ENCODE measurements at regions not wholly inside any gene's neighbourhood (a gene's known extent, or its start where the extent isn't known, plus 50 kb on each side); places are given as distances from the start of the nearest gene placed in this dataset.

DNA sequence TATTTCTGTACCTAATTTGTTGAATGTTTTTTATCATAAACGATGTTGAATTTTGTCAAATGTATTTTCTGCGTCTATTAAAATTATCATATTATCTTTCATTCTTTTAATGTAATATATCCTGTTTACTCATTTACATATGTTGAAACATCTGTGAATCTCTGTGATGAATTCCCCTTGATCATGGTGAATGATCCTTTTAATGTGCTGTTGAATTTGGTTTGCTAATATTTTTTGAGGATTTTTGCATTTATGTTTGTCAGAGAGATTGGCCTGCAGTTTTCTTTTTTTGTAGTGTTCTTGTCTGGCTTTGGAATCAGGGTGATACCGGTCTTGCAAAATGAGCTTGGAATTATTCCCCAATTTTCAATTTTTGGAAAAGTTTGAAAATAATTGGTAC lies 569.3 kb upstream of the CCDC179 start:
- Histone ChIP-seq H3K4me2 (ENCODE audit: low read length) (no peak overlapping the region), H3K4me3 (ENCODE audit: low read length) (no peak overlapping the region), H3K9me3 (ENCODE audit: insufficient read depth, low read length) (no peaks in the 10 kb centered on the region), H3K27ac (ENCODE audit: low read length) (no peak overlapping the region), H4K20me1 (ENCODE audit: insufficient read depth, low read length) (no peaks in the 10 kb centered on the region), H2AFZ (ENCODE audit: low read depth, low read length) (no peak overlapping the region), H3K36me3 (replicated peaks; ENCODE audit: low read depth, low read length) (no peaks in the 10 kb centered on the region), H3K9ac (ENCODE audit: low read length) (no peak overlapping the region), H3K79me2 (ENCODE audit: low read length) (no peaks in the 10 kb centered on the region), H3K4me1 (ENCODE audit: low read length) (no peaks in the 10 kb centered on the region), H3K27me3 (ENCODE audit: low read depth, low read length) (no peaks in the 10 kb centered on the region)
- TF ChIP-seq, protein P1, sequence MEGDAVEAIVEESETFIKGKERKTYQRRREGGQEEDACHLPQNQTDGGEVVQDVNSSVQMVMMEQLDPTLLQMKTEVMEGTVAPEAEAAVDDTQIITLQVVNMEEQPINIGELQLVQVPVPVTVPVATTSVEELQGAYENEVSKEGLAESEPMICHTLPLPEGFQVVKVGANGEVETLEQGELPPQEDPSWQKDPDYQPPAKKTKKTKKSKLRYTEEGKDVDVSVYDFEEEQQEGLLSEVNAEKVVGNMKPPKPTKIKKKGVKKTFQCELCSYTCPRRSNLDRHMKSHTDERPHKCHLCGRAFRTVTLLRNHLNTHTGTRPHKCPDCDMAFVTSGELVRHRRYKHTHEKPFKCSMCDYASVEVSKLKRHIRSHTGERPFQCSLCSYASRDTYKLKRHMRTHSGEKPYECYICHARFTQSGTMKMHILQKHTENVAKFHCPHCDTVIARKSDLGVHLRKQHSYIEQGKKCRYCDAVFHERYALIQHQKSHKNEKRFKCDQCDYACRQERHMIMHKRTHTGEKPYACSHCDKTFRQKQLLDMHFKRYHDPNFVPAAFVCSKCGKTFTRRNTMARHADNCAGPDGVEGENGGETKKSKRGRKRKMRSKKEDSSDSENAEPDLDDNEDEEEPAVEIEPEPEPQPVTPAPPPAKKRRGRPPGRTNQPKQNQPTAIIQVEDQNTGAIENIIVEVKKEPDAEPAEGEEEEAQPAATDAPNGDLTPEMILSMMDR (IDR thresholded peaks at IDR 0.05; ENCODE audit: low read depth, low read length) = no peak
- TF ChIP-seq EZH2phosphoT487 (IDR thresholded peaks at IDR 0.05; ENCODE audit: low read depth) = no peak

DNA sequence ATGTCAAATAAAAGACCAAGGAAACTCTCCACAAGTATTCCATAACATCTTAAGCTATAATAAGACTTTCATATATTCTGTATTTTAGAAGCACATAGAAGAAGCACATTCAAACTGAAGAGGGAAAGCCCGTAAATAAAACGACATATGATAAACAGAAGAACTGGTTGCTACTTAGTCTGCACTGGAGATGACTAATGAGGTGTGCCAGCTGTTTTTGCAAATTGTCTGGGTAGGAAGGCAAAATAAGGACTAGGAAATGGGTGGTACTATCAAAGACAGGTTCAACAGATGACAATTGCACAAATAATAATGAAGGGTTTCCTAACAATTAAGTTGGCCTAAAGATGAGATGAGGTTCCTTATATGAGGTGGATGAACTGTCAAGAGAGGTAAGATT lies 593.2 kb upstream of the CCDC179 start:
- Histone ChIP-seq H3K4me3 (ENCODE audit: low read length) (no peak overlapping the region), H3K27ac (ENCODE audit: low read length) (no peak overlapping the region), H4K20me1 (ENCODE audit: insufficient read depth, low read length) (no peaks in the 10 kb centered on the region), H3K4me2 (ENCODE audit: low read length) (no peak overlapping the region), H3K27me3 (ENCODE audit: low read depth, low read length) (no peaks in the 10 kb centered on the region), H3K9ac (ENCODE audit: low read length) (no peak overlapping the region), H3K79me2 (ENCODE audit: low read length) (no peaks in the 10 kb centered on the region), H3K4me1 (ENCODE audit: low read length) (no peaks in the 10 kb centered on the region), H2AFZ (ENCODE audit: low read depth, low read length) (no peak overlapping the region), H3K36me3 (replicated peaks; ENCODE audit: low read depth, low read length) (no peaks in the 10 kb centered on the region), H3K9me3 (ENCODE audit: insufficient read depth, low read length) (no peaks in the 10 kb centered on the region)
- TF ChIP-seq, protein P1 (IDR thresholded peaks at IDR 0.05; ENCODE audit: low read depth, low read length) = no peak
- TF ChIP-seq EZH2phosphoT487 (IDR thresholded peaks at IDR 0.05; ENCODE audit: low read depth) = no peak

DNA sequence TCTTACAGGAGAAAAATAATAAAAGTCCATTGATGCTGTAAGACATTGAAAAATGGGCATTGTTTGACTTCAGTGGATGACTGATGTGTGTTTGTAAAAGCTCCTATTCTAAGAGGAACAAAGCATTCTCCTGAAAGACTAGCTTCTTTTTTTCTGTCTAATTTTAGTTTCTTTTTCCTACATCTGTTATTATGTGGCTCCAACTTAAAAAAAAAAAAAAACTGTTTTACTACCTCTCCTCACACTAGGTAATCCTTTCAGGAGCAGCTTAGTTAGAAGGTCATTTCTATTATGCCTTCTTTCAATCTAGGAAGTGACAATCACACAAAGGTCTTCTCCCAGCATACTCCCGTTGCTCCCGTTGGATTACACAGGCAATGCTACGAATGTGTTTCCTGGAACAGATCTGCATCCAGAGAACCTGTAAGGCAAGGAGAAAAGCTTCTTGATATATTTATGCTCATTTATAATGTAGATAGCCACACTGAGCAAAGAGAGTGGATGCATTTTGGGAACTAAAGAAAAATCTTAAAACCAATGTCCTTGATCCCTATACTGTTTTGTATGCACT lies 595.1 kb upstream of the CCDC179 start:
- no peak overlapping the region for H3K4me3 ChIP-seq (ENCODE audit: low read length)
- no peak for TF ChIP-seq EZH2phosphoT487 (IDR thresholded peaks at IDR 0.05; ENCODE audit: low read depth)
- TF ChIP-seq, protein P1 (IDR thresholded peaks at IDR 0.05; ENCODE audit: low read depth, low read length) = no peak
- H3K4me2 ChIP-seq (ENCODE audit: low read length) = peak overlapping the region; percentile 24; the same call in 1 of the 2 replicates
- no peak overlapping the region; the same call in 1 of the 2 replicates for H2AFZ ChIP-seq (ENCODE audit: low read depth, low read length)
- no peaks in the 10 kb centered on the region for H3K9me3 ChIP-seq (ENCODE audit: insufficient read depth, low read length)
- H3K27ac ChIP-seq (ENCODE audit: low read length) = no peak overlapping the region
- H3K36me3 ChIP-seq (replicated peaks; ENCODE audit: low read depth, low read length) = no peaks in the 10 kb centered on the region
- H3K9ac ChIP-seq (ENCODE audit: low read length) = no peak overlapping the region
- H3K4me1 ChIP-seq (ENCODE audit: low read length) = no peaks in the 10 kb centered on the region
- H3K27me3 ChIP-seq (ENCODE audit: low read depth, low read length) = no peaks in the 10 kb centered on the region
- no peaks in the 10 kb centered on the region for H4K20me1 ChIP-seq (ENCODE audit: insufficient read depth, low read length)
- H3K79me2 ChIP-seq (ENCODE audit: low read length) = no peaks in the 10 kb centered on the region

DNA sequence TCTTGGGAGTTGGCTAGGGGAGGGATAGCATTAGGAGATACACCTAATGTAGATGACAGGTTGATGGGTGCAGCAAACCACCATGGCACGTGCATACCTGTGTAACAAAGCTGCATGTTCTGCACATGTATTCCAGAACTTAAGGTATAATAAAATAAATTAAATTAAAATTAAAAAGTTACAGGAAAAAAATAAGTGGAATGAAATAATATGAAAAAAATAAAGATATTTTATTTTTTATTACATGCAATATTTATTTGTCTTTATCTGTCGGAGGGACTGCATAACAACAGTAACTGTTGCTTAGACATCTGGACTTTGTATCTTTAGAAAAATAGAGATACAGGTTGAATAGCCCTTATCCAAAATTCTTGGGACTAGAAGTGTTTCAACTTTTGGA lies 597.4 kb upstream of the CCDC179 start:
- Histone ChIP-seq H3K79me2 (ENCODE audit: low read length) (no peaks in the 10 kb centered on the region), H3K36me3 (replicated peaks; ENCODE audit: low read depth, low read length) (no peaks in the 10 kb centered on the region), H4K20me1 (ENCODE audit: insufficient read depth, low read length) (no peaks in the 10 kb centered on the region), H3K27me3 (ENCODE audit: low read depth, low read length) (no peaks in the 10 kb centered on the region), H3K9ac (ENCODE audit: low read length) (no peak overlapping the region), H3K4me2 (ENCODE audit: low read length) (no peak overlapping the region), H3K27ac (ENCODE audit: low read length) (no peak overlapping the region), H3K4me1 (ENCODE audit: low read length) (no peaks in the 10 kb centered on the region), H2AFZ (ENCODE audit: low read depth, low read length) (no peak overlapping the region), H3K9me3 (ENCODE audit: insufficient read depth, low read length) (no peaks in the 10 kb centered on the region), H3K4me3 (ENCODE audit: low read length) (no peak overlapping the region)
- TF ChIP-seq, protein P1 (IDR thresholded peaks at IDR 0.05; ENCODE audit: low read depth, low read length) = no peak
- no peak for TF ChIP-seq EZH2phosphoT487 (IDR thresholded peaks at IDR 0.05; ENCODE audit: low read depth)
